ENCODE measurements at regions not wholly inside any gene's neighbourhood (a gene's known extent, or its start where the extent isn't known, plus 50 kb on each side); places are given as distances from the start of the nearest gene placed in this dataset.

- DNase-seq (ENCODE audit: low spot score), result no peak
Measured at GRCh38 chr16:14334366-14335080, 263.4 kb downstream of the MRTFB start.

GRCh38 chr16:14333361-14333760 is 262.2 kb downstream of the MRTFB start:
- DNase-seq (ENCODE audit: low spot score), result no peak

- no peak for DNase-seq (ENCODE audit: low spot score)
Measured at GRCh38 chr16:14331020-14331419, 259.9 kb downstream of the MRTFB start.

GRCh38 chr16:14329727-14330350 is 258.7 kb downstream of the MRTFB start:
- DNase-seq (ENCODE audit: low spot score), result no peak

- no peak for DNase-seq (ENCODE audit: low spot score)
Measured at GRCh38 chr16:14325502-14326401, 254.6 kb downstream of the MRTFB start.

- no peak for DNase-seq (ENCODE audit: low spot score)
Measured at GRCh38 chr16:14324581-14324980, 253.5 kb downstream of the MRTFB start.

- DNase-seq (ENCODE audit: low spot score), result no peak
Measured at GRCh38 chr16:14322186-14322585, 251.1 kb downstream of the MRTFB start.

GRCh38 chr16:14321542-14321941 is 250.4 kb downstream of the MRTFB start:
- no peak for DNase-seq (ENCODE audit: low spot score)

GRCh38 chr16:14320406-14320805 is 249.3 kb downstream of the MRTFB start:
- no peak for DNase-seq (ENCODE audit: low spot score)

Data from globus pallidus (tissue), 1 donor.